ENCODE measurements at regions not wholly inside any gene's neighbourhood (a gene's known extent, or its start where the extent isn't known, plus 50 kb on each side); places are given as distances from the start of the nearest gene placed in this dataset.

DNA sequence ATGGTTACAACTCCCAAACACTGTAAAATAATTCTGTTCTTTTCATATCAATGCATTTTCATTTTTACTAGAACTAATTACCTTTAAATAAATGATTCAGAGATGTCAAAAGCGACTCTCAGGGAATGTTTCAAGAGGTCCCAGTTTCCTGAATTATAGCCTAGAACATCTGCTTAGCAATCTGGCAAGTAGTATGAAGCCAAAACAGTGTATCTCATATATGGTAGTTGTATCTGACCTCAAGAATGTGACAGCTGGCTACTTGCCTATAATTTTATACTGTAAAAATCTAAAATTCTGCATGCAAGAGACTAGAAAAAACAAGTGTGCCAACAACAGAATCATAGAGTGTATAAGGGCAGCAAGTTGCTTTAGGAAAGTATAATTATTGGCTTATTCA lies 187.7 kb upstream of the POU5F2 start:
- DNase-seq (ENCODE audit: low spot score), result no peak

DNA sequence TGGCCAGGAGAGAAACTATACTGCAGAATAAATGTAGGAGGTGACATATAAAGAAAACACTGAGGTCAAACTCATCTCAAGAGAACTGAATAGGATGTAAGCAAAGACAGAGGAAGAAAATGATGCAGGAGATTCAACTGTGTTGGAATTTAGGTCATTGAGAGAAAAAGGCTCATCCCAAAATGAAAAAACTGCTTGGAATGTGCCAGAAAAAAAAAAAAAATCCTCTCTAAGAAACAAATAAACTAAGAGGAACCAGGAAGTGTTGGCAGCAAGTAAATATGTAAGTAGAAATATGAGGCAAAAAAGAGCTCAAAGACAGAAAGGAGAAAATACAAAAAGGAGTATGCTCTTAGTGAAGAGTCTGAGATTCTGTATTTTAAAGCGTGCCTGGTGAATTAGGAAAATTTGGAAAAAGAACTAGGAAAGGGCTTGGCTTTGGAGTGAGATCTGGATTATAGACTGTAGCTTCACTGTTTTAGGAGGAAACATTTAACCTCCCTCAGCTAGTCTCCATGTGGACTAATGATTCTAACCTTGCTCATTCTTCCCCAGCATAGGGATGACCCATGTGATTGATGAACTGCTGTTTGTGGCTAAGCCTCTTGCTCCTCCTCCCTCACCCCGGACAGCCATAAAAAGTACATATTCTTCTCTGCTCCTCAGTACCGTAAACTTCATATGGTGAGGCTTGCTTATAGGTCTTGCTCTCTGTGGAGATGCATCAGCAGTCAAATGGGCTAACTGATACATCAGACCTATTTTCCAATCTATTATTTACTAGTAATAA lies 185.6 kb upstream of the POU5F2 start:
- no peak for DNase-seq (ENCODE audit: low spot score)

DNA sequence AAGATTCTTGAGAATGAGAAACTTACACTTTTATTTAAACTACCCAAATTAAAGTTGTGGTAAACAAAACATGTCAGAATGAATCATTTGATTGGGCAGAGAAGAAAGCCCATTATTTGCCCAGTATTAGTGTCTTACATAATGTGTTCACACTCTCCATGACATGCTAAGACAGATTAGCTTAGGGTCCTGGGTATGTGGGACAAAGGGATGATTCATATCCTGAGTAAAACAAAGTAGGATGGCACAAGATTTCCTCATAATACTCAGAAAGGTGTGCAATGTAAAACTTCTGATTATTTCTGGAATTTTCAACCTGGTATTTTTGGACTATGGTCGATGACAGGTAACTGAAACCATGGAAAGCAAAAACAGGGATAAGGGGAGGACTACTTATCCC lies 183.9 kb upstream of the POU5F2 start:
- no peak for DNase-seq (ENCODE audit: low spot score)

DNA sequence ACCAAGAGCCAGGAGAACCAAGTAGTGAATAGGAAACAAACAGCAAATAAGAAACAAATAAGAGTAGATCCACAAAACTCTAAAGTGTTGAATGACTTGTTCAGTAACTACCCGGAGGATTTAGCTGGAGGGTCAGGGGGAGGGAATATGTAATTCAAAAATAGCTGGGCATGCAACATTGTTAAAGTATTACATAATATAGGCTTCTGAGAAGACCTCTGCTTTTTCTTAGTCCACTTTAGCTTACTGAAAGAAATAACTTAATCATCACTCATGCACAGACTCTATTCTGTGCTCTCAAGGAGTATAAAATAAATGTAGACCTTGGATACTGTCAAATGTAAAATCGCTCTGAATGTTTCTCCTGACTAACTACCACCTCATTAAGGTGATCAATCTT lies 183.2 kb upstream of the POU5F2 start:
- no peak for DNase-seq (ENCODE audit: low spot score)

DNA sequence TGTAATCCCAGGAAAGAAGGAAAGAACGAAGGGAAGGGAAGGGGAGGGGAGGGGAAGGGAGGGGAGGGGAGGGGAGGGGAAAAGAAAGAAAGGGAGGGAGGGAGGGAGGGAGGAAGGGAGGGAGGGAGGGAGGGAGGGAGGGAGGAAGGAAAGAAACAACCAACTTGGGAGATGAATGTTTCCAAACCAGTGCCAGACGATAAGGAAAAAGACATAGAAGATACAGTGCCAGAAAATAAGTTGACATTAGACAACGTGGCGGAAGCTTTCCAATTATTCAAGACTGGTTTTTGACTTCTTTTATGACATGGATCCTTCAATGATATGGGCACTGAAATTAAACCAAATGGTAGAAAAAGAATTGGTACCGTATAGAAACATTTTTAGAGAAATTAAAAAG lies 181.2 kb upstream of the POU5F2 start:
- DNase-seq (ENCODE audit: low spot score), result no peak

DNA sequence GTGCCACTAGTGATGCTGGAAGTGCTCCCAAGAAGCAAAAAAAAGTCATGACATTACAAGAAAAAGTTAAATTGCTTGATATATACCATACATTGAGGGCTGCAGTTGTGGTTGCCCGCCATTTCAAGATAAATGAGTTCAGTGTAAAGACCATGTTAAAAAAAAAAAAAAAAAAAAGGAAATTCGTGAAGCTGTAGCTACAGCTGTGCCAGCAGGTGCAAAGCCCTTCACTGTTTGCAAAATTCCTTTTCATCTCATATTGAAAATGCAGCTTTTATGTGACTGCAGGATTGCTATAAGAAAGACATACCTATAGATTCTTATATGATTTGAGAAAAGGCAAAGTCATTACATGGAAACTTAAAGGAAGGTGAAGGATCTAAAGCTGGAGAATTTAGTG lies 179.6 kb upstream of the POU5F2 start:
- DNase-seq (ENCODE audit: low spot score), result no peak

DNA sequence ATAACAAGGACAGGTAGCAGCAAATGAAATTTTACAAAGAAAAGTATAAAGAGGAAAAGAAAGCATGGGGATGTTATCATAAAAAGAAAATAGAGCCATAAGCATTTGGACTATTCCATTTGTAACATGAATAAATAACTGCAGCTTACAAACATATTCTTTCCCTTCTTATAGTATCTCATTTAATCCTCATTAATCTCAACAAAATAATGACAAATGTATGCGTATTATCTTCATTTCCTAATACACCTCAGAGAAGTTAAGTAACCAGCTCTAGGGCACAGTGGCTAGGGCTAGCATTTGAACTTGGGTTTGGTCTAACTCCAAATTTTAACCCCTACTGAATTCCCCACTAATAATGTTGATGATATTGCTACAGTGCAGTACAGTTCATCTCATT lies 175.5 kb upstream of the POU5F2 start:
- DNase-seq (ENCODE audit: low spot score), result no peak

DNA sequence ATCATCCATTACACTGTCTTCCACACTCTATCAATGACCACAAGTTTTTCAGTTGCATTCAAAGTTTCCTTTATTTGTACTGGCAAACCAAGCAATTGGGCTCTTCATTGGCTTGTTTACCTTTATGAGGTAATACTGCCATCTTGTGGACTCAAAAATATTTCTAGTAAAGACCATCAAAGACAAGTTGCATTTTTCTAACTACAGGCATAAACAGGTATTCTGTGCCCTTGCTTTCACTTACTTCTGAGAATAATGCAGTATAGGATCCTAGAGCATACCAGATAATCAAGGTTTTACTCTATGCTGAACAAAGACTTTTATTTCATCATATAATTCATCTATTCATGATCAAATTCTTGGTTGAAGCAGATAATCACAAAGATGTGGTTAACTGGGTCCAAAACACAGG lies 173.7 kb upstream of the POU5F2 start:
- DNase-seq (ENCODE audit: low spot score), result peak; percentile 78

DNA sequence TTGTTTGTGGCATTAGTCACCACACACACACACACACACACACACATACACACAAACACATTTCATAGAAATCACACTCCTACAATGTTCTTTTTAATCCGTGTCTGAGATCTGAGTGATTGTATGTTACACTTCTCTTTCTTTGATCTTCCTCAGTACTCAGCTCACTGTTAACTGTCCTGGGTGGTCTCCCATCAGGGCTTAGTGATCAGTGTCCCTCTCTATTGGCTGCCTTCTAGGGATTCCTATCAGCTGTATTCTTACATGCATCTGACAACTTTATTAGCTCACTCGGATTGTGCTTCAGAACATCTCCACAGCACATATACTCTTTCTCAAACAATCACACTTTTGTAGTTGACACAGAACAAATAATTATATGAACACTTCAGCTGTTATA lies 170.2 kb upstream of the POU5F2 start:
- no peak for DNase-seq (ENCODE audit: low spot score)

DNA sequence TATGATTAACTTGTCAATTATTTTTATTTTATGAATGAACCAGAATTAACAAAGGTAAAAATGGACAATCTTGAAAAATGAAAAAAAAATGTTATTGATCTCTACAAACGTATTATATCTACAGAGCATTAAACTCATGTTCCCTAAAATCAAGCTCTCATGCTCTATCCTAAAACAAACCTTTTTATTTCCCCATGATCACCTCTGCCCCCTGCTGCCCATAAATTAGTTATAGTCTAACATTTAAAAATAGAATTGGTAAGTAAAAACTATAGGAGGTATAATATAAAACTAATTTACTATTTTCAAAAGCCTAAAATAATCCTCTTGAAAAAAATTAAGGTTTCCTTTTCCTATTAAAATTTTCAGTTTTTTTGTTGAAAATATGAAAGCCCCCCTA lies 168.0 kb upstream of the POU5F2 start:
- DNase-seq (ENCODE audit: low spot score), result peak; percentile 25

DNA sequence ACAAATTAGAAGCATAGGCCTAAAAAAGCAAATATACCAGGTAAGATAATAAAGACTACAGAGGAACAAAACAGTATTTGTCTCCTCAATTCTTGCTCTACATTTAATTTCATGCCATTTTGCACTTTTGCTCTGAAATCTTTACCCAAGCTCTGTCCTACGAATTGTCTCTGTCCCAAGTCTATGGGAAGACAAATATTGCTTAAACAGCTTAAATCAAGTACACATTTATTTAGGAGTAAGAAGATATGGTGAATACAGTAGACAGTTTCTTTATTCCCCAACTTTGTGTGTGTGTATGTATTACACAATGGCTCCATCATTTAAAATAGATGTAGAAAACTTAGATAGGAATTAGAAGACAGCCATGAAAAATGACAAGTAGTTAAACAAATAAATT lies 163.5 kb upstream of the POU5F2 start:
- no peak for DNase-seq (ENCODE audit: low spot score)

DNA sequence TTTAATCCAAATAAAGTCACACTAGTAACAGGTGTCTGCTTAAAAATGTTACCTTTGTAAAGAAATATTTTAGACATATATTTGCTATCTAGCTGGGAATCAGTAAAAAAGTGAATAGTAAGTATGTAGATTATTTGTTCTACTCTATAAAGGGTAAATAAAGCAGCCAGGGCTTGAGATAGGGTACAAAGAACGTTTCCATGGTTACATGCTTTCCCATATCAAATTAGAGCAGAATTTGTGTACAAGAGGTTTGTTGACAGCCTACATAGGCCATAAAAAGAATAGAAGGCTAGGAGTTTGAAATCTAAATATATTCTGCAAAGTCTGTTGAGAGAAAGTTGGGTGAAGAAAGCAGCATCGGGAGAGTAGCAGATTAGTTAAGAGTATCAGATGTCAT lies 160.9 kb upstream of the POU5F2 start:
- DNase-seq (ENCODE audit: low spot score), result no peak

DNA sequence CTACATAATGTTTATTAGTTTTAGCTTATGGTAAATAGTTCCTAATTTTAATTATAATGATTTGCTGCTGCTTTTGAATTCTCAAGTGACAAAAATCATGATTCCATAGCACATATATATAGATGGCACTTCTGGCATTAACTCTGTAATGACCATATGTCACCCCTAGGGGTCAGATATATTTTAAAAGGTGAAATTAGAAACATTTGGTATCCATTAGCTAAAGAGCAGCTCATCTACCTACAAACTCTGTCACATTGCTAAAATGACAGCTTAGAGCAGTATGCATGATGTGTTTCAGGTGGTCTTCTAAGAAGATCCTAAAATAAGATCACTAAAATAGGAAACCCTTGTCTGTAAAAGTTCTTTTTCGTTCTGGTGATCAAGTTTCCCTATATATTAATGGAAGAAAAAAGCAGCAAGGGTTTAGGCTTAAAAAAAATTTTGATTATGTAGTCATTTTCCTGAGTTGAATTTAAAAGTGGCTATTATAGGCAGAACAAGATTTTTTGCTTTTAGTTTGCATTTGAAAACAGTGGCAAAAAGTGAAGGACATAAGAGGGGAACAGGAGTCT lies 157.7 kb upstream of the POU5F2 start:
- DNase-seq (ENCODE audit: low spot score), result peak; percentile 63

DNA sequence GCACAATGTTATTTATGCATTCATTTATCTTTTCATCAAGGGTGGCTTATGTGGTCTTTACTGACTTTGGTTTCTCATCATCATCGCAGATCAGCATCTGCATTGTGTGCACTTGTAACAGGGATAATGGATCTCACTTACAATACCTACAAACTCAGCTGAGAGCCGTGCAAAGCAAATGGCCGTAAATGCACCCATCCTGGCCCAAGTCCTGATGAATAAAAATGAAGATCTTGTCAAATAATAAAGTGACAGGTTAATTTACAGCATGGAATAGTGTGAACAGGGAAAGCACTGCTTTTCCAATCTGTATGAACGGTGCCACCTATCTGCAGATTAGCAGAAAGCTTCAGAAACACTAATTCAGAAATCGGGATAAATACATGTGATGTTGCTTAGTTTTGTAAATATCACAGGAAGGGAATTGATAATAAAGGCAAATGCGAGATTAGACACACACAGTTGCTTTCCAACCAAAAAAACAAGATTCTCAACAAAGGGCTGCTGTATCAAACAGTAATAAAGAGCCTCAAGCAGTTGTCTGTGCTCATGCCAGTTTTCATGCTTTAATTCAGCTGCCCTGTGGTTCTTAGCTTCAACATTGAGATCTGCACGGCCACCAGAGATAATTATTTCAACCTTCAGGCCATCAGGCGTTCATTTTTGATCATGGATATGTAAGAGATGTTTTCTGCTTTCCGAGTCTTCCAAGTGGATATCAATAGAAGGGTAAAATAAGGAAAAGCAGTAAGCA lies 153.4 kb upstream of the POU5F2 start:
- peak; percentile 7 for DNase-seq (ENCODE audit: low spot score)

DNA sequence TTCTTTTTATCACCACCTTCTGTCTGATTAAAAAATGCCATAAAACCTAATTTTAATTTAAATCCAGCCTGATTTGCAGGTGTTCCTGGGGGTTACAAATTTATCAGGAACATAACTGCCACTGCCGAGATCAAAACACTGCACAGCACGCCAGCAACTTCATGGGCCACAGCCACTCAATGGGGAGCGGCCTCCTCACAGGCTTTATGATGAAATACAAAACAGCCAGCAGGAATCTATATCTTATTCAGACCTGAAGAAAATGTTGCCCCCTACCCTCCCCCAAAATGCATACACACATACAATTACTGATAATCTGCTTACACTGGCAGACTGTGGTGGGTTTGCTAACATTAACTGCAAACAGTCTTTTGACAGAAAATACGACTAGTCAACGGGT lies 151.7 kb upstream of the POU5F2 start:
- no peak for DNase-seq (ENCODE audit: low spot score)

DNA sequence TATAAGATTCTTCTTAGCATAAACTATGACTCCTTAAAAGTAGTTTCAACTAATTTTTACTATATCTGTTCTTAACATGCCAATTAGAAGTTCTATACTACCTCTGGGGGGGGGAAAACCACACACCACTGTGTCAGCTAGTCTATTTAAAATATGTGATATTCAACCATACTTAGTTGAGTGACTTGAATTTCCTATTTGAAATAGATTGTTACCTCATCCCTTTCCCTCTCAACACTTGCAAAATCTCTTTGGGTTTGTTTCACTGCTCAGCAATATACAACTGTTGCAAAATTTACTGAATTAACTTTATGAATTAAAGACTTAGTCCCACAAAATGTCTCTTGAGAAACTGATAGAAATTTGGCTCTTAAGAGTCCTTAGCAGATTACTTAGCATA lies 151.1 kb upstream of the POU5F2 start:
- DNase-seq (ENCODE audit: low spot score), result no peak

DNA sequence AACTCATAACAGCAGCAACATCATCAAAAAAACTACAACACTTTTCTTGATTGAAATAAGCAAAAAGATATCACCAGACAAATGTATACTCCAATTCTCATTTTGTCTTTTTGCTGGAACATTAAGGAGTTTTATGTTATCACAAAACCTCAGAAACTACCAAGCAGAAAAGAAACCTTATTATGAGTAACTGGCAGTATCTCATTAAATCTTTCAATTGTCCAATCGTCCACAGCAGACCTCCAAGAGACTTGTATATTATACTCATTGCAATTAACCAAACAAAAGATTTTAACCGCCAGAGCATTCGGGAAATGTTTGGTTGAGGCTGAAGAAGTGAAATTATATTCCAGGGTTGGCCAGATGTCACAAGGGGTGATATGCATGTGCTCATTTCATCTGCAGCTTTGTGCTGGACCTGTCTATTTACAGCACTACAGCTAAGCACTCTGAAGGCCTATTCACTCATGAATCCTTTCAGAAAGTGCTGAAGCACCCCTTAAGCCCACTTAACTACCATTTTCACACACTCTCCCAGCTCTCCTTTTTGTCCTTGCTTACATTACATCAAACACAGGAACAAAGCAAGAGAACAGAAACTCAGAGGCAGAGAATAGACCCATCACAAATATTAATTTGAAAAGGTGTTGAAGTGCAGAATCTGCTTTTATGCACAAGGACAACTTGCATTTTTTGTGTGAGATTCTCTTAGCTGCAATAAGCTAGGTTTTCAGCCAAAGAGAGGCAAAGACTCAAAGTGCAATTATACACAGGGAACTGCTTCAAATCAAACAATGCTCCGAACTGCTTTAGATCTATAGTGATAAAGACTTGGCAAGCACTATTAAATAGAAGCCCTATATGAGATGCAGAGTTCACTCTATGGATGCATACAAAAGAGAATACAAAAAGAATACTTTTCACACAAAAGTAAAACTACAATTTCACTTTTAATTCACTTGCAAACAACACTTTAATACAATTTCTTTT lies 150.4 kb upstream of the POU5F2 start:
- no peak for DNase-seq (ENCODE audit: low spot score)

DNA sequence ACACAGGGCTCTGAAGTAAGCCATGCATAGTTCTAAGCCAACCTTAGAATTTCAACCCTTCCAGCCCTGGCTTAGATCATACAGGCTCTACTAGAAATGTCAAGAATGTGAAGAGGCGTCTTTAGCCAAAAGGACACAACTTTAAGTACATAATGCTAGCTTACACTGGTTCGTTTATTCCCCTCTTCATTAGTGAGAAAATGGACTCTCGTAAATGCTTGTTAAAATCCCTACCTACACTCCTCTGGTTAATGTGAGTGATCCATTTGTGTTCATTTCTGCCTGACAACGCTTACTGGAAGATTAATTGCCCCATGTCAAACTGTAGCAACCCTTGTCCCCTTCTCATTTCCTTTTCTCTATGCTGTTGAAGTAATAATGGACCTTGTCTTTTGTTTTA lies 149.3 kb upstream of the POU5F2 start:
- DNase-seq (ENCODE audit: low spot score), result no peak

DNA sequence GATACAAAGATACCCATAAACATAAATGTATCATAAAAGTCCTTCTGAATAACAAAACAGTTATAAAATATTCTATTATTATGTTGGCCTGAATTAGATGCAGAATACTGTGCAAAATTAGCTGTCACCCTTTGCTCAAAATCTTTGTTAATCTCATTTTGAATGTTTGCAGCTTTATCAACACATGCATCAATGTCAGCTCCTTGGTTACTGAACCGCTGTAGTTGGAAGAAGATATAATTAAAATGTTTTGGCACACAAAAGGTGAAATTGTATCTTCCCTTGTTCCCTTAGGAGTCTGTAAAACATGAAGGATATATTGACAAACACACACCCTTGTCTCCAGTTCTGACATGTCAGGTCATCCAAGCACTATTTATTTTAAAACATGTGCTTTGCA lies 146.3 kb upstream of the POU5F2 start:
- no peak for DNase-seq (ENCODE audit: low spot score)

DNA sequence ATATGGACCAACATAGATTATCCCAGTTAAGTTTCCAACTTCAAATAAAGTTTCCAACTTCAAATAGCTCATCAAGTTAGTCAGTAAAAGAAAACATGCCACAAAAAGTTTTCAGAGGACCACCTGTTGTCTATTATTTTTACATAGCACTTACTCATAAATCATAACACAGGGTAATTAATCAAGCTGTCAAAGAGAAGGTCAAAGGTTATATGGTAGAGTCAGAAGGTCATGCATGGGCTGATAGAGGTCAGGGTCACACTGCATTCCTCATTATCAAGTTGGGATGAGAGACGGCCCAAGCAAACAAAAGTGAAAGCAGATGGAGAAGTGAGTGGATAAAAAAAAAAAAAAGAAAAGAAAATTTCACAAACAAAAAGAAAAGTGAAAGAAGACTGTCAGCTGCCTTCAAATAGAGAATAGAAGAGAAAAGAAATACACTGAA lies 145.5 kb upstream of the POU5F2 start:
- DNase-seq (ENCODE audit: low spot score), result peak; percentile 11

DNA sequence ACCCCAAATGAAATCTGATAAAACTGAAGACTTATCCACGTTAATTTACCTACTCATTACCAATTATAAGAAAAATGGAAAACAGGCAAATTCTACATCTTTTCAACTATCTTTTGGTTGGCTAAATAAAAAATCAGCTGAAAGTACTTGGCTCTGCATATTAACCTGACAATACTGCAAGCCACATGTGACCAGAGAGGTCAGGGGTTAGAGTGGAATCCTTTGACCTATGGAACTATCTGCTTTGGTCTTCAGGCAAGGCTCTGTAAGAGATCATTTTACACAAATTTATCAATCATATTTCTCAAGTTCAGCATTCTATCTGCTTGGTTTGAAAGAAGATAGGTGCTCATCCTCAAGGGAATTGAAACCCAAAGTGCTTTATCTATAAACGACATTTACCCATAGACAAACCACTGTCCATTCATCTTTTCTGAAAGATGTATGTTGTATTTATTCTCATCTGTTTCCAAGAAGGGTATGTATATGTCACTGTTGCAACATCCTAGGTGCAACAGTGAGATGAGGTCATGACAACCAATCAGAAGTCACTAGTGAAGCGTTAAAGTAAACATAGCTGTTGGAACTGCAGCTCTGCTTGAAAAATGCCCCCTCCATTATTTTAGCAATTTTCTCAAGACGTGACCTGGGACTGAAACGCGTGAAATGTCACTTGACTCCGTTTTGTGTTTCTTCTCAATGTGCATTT lies 144.9 kb upstream of the POU5F2 start:
- no peak for DNase-seq (ENCODE audit: low spot score)

Data from NAMALWA (cell line).